ENCODE measurements at regions not wholly inside any gene's neighbourhood (a gene's known extent, or its start where the extent isn't known, plus 50 kb on each side); places are given as distances from the start of the nearest gene placed in this dataset.

DNA sequence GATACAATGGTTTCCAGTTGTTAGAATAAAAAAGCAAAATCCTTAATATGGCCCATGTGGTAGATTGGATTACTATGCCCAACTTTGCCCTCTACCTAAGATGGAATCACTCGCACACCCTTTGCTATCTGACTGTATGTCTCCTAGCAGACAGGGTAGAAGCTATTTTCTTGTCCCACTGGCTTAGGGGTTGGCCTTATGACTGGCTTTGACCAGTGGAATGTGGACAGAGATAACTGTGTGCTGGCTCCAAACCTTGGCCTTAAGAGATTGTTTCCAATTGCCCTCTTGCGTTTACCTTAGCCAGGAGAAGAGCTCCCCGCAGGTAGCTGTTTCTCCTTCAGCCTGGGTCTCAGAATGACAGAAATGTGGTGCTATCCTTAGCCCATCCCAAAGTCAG is 355.9 kb downstream of the BCOR start:
- TF ChIP-seq, protein P1, sequence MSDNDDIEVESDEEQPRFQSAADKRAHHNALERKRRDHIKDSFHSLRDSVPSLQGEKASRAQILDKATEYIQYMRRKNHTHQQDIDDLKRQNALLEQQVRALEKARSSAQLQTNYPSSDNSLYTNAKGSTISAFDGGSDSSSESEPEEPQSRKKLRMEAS (IDR thresholded peaks at IDR 0.05), result no peak
- TF ChIP-seq YY1 (IDR thresholded peaks at IDR 0.05; ENCODE audit: low read depth), result no peak
- no peak for TF ChIP-seq TAF1 (IDR thresholded peaks at IDR 0.05; ENCODE audit: low read depth)
- no peak for TF ChIP-seq TEAD4 (IDR thresholded peaks at IDR 0.05)
- no peak for TF ChIP-seq EP300 (IDR thresholded peaks at IDR 0.05; ENCODE audit: borderline replicate concordance)
- TF ChIP-seq, protein P2, sequence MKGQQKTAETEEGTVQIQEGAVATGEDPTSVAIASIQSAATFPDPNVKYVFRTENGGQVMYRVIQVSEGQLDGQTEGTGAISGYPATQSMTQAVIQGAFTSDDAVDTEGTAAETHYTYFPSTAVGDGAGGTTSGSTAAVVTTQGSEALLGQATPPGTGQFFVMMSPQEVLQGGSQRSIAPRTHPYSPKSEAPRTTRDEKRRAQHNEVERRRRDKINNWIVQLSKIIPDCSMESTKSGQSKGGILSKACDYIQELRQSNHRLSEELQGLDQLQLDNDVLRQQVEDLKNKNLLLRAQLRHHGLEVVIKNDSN (IDR thresholded peaks at IDR 0.05), result no peak
- no peak for TF ChIP-seq EGR1 (IDR thresholded peaks at IDR 0.05)
- TF ChIP-seq RAD21 (IDR thresholded peaks at IDR 0.05; ENCODE audit: low read depth), result no peak

All from Ishikawa (cell line).